Naive thymus-derived CD4-positive, alpha-beta T cell (primary cell): ENCODE measurements at regions not wholly inside any gene's neighbourhood (a gene's known extent, or its start where the extent isn't known, plus 50 kb on each side); places are given as distances from the start of the nearest gene placed in this dataset.
A peak's percentile ranks its signal among the peaks of the same experiment; 100 is the strongest.

Source experiments
- ATAC-seq: fragments of 150-1000 bp; cut with Tn5 transposase; 2 replicates; pipeline ENCODE4 v1.10.0; 2021; ENCODE audit warnings: mild to moderate bottlenecking, moderate library complexity
- CTCF ChIA-PET: fragments of 350-600 bp; sonication (Branson Sonifier 250); formaldehyde crosslinking; loops from one replicate; lab custom pipeline; 2021; ENCODE audit warnings: antibody characterized with exemption; lab: Charles Lee
- POLR2A ChIA-PET: fragments of 350-600 bp; sonication (Branson Sonifier 250); formaldehyde crosslinking; loops from one replicate; lab custom pipeline; 2021; ENCODE audit warnings: antibody characterized with exemption, inconsistent platforms; lab: Charles Lee
- DNase-seq, 9 donors: peaks; one replicate each; pipeline versions ENCODE4 v3.0.0 to v3.0.0-alpha.2; 2020 to 2022; ENCODE audit warnings: mixed read lengths in 1 of 9
- H3K27ac ChIP-seq: one replicate; pipeline ENCODE4 v1.7.0; 2013; ENCODE audit warnings: mild to moderate bottlenecking, low read depth, low read length, moderate library complexity
- H3K27me3 ChIP-seq, 2 donors: one replicate each; pipeline ENCODE4 v1.7.0; 2013; ENCODE audit warnings: low read length in 2 of 2, mild to moderate bottlenecking in 2 of 2, moderate library complexity in 2 of 2; ENCODE audit not compliant: control insufficient read depth in 2 of 2, insufficient read depth in 2 of 2
- H3K36me3 ChIP-seq, 3 experiments: 1 replicate in 2 of 3; 2 replicates in 1 of 3; pipeline ENCODE4 v1.7.0; 2013; ENCODE audit warnings: low read length in 3 of 3, mild to moderate bottlenecking in 3 of 3, moderate library complexity in 1 of 3; ENCODE audit not compliant: insufficient read depth in 3 of 3, control insufficient read depth in 2 of 3
- H3K4me1 ChIP-seq, 2 donors: one replicate each; pipeline ENCODE4 v1.7.0; 2013; ENCODE audit warnings: low read length in 2 of 2, mild to moderate bottlenecking in 2 of 2, moderate library complexity in 1 of 2; ENCODE audit not compliant: control insufficient read depth in 2 of 2, insufficient read depth in 2 of 2
- H3K4me3 ChIP-seq: 2 replicates; pipeline ENCODE4 v1.7.0; 2013; ENCODE audit warnings: mild to moderate bottlenecking, low read length
- H3K9me3 ChIP-seq, 3 experiments: 1 replicate in 2 of 3; 2 replicates in 1 of 3; pipeline ENCODE4 v1.7.0; 2013; ENCODE audit warnings: low read length in 3 of 3; ENCODE audit not compliant: control insufficient read depth in 2 of 3
- H3K27ac Mint-ChIP-seq, 9 donors: one replicate each; pipeline ENCODE4 v1.8.0; 2020 to 2022; ENCODE audit warnings: mixed read lengths in 9 of 9, mild to moderate bottlenecking in 8 of 9, moderate library complexity in 5 of 9, inconsistent platforms in 2 of 9
- H3K27me3 Mint-ChIP-seq, 5 donors: one replicate each; pipeline ENCODE4 v1.8.0; 2021 to 2022; ENCODE audit warnings: mixed read lengths in 5 of 5, mild to moderate bottlenecking in 1 of 5
- H3K36me3 Mint-ChIP-seq, 5 donors: one replicate each; pipeline ENCODE4 v1.8.0; 2020 to 2022; ENCODE audit warnings: mixed read lengths in 5 of 5, mild to moderate bottlenecking in 3 of 5, inconsistent platforms in 1 of 5
- H3K4me1 Mint-ChIP-seq, 7 donors: one replicate each; pipeline ENCODE4 v1.8.0; 2020 to 2022; ENCODE audit warnings: mixed read lengths in 7 of 7, mild to moderate bottlenecking in 3 of 7, inconsistent platforms in 1 of 7
- H3K4me3 Mint-ChIP-seq, 10 donors: one replicate each; pipeline ENCODE4 v1.8.0; 2020 to 2022; ENCODE audit warnings: mild to moderate bottlenecking in 10 of 10, mixed read lengths in 10 of 10, moderate library complexity in 6 of 10, inconsistent platforms in 2 of 10
- H3K9me3 Mint-ChIP-seq, 11 donors: one replicate each; pipeline ENCODE4 v1.8.0; 2020 to 2022; ENCODE audit warnings: mixed read lengths in 11 of 11, mild to moderate bottlenecking in 4 of 11, inconsistent platforms in 1 of 11, moderate library complexity in 1 of 11
- intact Hi-C, 2 donors: fragments of 100-400 bp; cut with micrococcal nuclease; formaldehyde crosslinking; loops; one replicate each; pipeline ENCODE4 v1.15.1; 2023

DNA sequence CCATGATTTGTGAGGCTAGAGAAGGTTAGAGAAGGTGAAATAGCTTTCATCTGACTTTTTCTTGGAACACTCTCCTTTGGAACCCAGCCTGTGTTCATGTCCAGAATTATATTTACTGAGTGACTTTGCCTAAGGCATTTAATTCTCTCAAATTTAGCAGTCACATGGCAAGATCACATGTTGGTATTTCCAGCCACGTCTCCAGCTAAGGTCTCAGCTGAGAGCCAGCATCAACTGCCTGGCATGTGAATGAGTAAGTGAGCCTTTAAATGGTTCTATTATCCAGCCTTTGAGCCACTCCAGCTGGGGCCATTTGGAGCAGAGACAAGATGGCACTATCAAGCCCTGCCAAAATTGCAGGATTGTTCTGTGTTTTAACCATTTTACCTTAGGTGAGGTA lies 130.2 kb upstream of the SGO1 start:
- ATAC-seq (no peak), DNase-seq (no peak)
- POLR2A ChIA-PET, result no interaction called here
- no peaks in the 10 kb centered on the region for H3K4me1 Mint-ChIP-seq
- no peaks in the 10 kb centered on the region for H3K36me3 ChIP-seq
- intact Hi-C loops, result no loop called here
- CTCF ChIA-PET, result no interaction called here
- H3K27ac Mint-ChIP-seq, result no peak overlapping the region
- H3K27me3 ChIP-seq, result no peaks in the 10 kb centered on the region
- H3K9me3 ChIP-seq, result no peaks in the 10 kb centered on the region
- H3K4me3 Mint-ChIP-seq, result no peak overlapping the region
- H3K4me3 ChIP-seq, result no peak overlapping the region
- H3K36me3 Mint-ChIP-seq, result peaks cover 0 to 4% (median 0%) of the 10 kb centered on the region in 5 donors
- H3K27ac ChIP-seq, result no peak overlapping the region
- no peaks in the 10 kb centered on the region for H3K4me1 ChIP-seq
- H3K9me3 Mint-ChIP-seq, result no peaks in the 10 kb centered on the region
- no peaks in the 10 kb centered on the region for H3K27me3 Mint-ChIP-seq

GRCh38 chr3:20310629-20311028 lies 124.6 kb upstream of the SGO1 start:
- DNase-seq (no peak), ATAC-seq (no peak)
- no peaks in the 10 kb centered on the region for H3K4me1 Mint-ChIP-seq
- no peaks in the 10 kb centered on the region for H3K9me3 Mint-ChIP-seq
- POLR2A ChIA-PET, result no interaction called here
- H3K36me3 Mint-ChIP-seq, result peaks cover 0 to 4% (median 0%) of the 10 kb centered on the region in 5 donors
- Histone ChIP-seq H3K36me3 (no peaks in the 10 kb centered on the region), H3K4me3 (no peak overlapping the region), H3K27ac (no peak overlapping the region), H3K9me3 (no peaks in the 10 kb centered on the region), H3K27me3 (no peaks in the 10 kb centered on the region), H3K4me1 (no peaks in the 10 kb centered on the region)
- no peaks in the 10 kb centered on the region for H3K27me3 Mint-ChIP-seq
- CTCF ChIA-PET, result no interaction called here
- intact Hi-C loops, result no loop called here
- no peak overlapping the region for H3K4me3 Mint-ChIP-seq
- H3K27ac Mint-ChIP-seq, result no peak overlapping the region

DNA sequence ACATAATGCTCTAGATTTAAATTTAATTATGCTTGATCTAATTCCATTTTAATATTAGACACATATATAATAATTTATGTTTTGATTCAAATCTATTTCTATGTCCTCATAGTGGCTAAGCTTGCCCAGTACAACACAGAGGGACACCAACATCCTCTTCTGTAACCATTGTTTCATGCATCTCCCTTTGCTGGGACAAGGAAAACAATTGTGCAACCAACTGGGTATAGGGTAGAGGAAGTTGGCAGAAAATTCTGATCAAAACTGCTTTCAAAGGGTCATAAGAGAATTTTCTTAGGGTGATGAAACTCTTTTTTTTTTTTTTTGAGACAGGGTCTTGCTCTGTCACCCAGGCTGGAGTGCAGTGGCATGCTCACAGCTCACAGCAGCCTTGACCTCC lies 121.4 kb upstream of the SGO1 start:
- H3K27me3 Mint-ChIP-seq, result no peaks in the 10 kb centered on the region
- ChIA-PET POLR2A (no interaction called here), CTCF (no interaction called here)
- Histone ChIP-seq H3K36me3 (no peaks in the 10 kb centered on the region), H3K4me3 (no peak overlapping the region), H3K27me3 (no peaks in the 10 kb centered on the region), H3K9me3 (no peaks in the 10 kb centered on the region), H3K27ac (no peak overlapping the region), H3K4me1 (no peaks in the 10 kb centered on the region)
- no peaks in the 10 kb centered on the region for H3K4me1 Mint-ChIP-seq
- peaks cover 0 to 4% (median 0%) of the 10 kb centered on the region in 5 donors for H3K36me3 Mint-ChIP-seq
- DNase-seq (no peak), ATAC-seq (no peak)
- intact Hi-C loops, result no loop called here
- no peak overlapping the region for H3K4me3 Mint-ChIP-seq
- H3K9me3 Mint-ChIP-seq, result peaks cover 0 to 4% (median 0%) of the 10 kb centered on the region in 11 donors
- H3K27ac Mint-ChIP-seq, result no peak overlapping the region

DNA sequence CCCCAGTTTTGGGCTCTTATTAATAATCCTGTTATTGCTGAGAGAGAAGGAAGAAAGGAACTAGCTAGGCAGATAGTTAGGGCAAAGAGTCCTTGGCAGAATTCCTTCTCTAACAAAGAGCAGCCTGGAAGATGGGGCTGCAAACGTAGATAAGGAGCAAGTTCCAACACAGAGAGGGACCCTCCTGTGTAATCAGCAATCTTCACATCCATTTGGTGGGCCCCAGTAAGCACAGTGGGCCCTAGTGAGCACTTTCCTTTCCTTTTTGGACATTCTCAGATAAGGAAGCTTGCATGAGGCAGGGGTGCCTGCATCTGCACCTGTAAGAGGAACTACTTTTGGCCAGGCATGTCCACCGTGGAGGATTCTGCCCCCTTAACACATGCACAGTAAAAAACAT lies 119.6 kb upstream of the SGO1 start:
- Histone ChIP-seq H3K36me3 (no peaks in the 10 kb centered on the region), H3K9me3 (no peaks in the 10 kb centered on the region), H3K4me1 (no peaks in the 10 kb centered on the region), H3K4me3 (no peak overlapping the region), H3K27ac (no peak overlapping the region), H3K27me3 (no peaks in the 10 kb centered on the region)
- Mint-ChIP-seq H3K4me1 (no peaks in the 10 kb centered on the region), H3K27ac (no peak overlapping the region), H3K4me3 (no peak overlapping the region), H3K36me3 (peaks cover 0 to 4% (median 0%) of the 10 kb centered on the region in 5 donors), H3K27me3 (no peaks in the 10 kb centered on the region), H3K9me3 (peaks cover 0 to 4% (median 0%) of the 10 kb centered on the region in 11 donors)
- no peak for ATAC-seq
- intact Hi-C loops, result no loop called here
- DNase-seq, result no peak
- POLR2A ChIA-PET, result no interaction called here
- CTCF ChIA-PET, result no interaction called here

- H3K4me1 ChIP-seq, result no peaks in the 10 kb centered on the region
- Mint-ChIP-seq H3K36me3 (peaks cover 0 to 7% (median 0%) of the 10 kb centered on the region in 5 donors), H3K27ac (no peak overlapping the region), H3K9me3 (peaks cover 0 to 8% (median 1%) of the 10 kb centered on the region in 11 donors), H3K4me3 (no peak overlapping the region), H3K4me1 (no peaks in the 10 kb centered on the region), H3K27me3 (no peaks in the 10 kb centered on the region)
- H3K9me3 ChIP-seq, result no peaks in the 10 kb centered on the region
- H3K36me3 ChIP-seq, result no peaks in the 10 kb centered on the region
- no peak overlapping the region for H3K27ac ChIP-seq
- ChIA-PET CTCF (no interaction called here), POLR2A (no interaction called here)
- DNase-seq, result no peak
- intact Hi-C loops, result no loop called here
- no peaks in the 10 kb centered on the region for H3K27me3 ChIP-seq
- ATAC-seq, result no peak
- H3K4me3 ChIP-seq, result no peak overlapping the region
Measured at GRCh38 chr3:20302766-20303165, 116.8 kb upstream of the SGO1 start.

- no peak overlapping the region for H3K4me3 ChIP-seq
- ChIA-PET CTCF (no interaction called here), POLR2A (no interaction called here)
- H3K9me3 Mint-ChIP-seq, result peaks cover 9 to 84% (median 41%) of the 10 kb centered on the region in 11 donors
- H3K36me3 Mint-ChIP-seq, result peaks cover 0 to 43% (median 18%) of the 10 kb centered on the region in 5 donors
- no peaks in the 10 kb centered on the region for H3K27me3 ChIP-seq
- intact Hi-C loops, result no loop called here
- no peak overlapping the region for H3K27ac Mint-ChIP-seq
- no peaks in the 10 kb centered on the region for H3K4me1 ChIP-seq
- DNase-seq (no peak), ATAC-seq (no peak)
- H3K27ac ChIP-seq, result no peak overlapping the region
- H3K4me1 Mint-ChIP-seq, result no peaks in the 10 kb centered on the region
- H3K36me3 ChIP-seq, result no peaks in the 10 kb centered on the region
- no peaks in the 10 kb centered on the region for H3K27me3 Mint-ChIP-seq
- no peak overlapping the region for H3K4me3 Mint-ChIP-seq
- peaks cover 0 to 4% (median 0%) of the 10 kb centered on the region in 3 experiments for H3K9me3 ChIP-seq
Measured at GRCh38 chr3:20288050-20288449, 102.0 kb upstream of the SGO1 start.

GRCh38 chr3:20280257-20280656 lies 94.3 kb upstream of the SGO1 start:
- intact Hi-C loops, result no loop called here
- Mint-ChIP-seq H3K4me1 (peaks cover 0 to 11% (median 8%) of the 10 kb centered on the region in 7 donors), H3K36me3 (peaks cover 0 to 17% (median 12%) of the 10 kb centered on the region in 5 donors), H3K9me3 (peaks cover 6 to 35% (median 17%) of the 10 kb centered on the region in 11 donors), H3K27me3 (peaks cover 0 to 4% (median 0%) of the 10 kb centered on the region in 5 donors), H3K27ac (peak overlapping the region in 1 of 9 donors; percentile 12), H3K4me3 (peak overlapping the region in 1 of 10 donors; percentile 38)
- Histone ChIP-seq H3K9me3 (peaks cover 0 to 4% (median 0%) of the 10 kb centered on the region in 3 experiments), H3K36me3 (no peaks in the 10 kb centered on the region), H3K27ac (no peak overlapping the region), H3K4me3 (no peak overlapping the region), H3K27me3 (no peaks in the 10 kb centered on the region), H3K4me1 (no peaks in the 10 kb centered on the region)
- CTCF ChIA-PET, result no interaction called here
- no peak for ATAC-seq
- DNase-seq, result no peak
- POLR2A ChIA-PET, result no interaction called here
